ENCODE measurements at regions not wholly inside any gene's neighbourhood (a gene's known extent, or its start where the extent isn't known, plus 50 kb on each side); places are given as distances from the start of the nearest gene placed in this dataset.

- TF ChIP-seq GATA2 (IDR thresholded peaks at IDR 0.05; ENCODE audit: low read depth, low read length) (no peak), GATA3 (IDR thresholded peaks at IDR 0.05; ENCODE audit: low read depth, low read length) (no peak)
These were observed 654.9 kb upstream of the CELF2 start for GRCh38 chr10:10362800-10363199.

Data from SH-SY5Y (cell line).